T-helper 1 cell treated with Interleukin-12 subunit alpha and Interleukin-12 subunit beta and Interleukin-4 antibody, amounts not matched to agents 30 ng/mL and 1 ng/mL, for 36 hours (primary cell): ENCODE measurements at regions not wholly inside any gene's neighbourhood (a gene's known extent, or its start where the extent isn't known, plus 50 kb on each side); places are given as distances from the start of the nearest gene placed in this dataset.
"Not testable (repeated sequence)": the region's sequence is repeated elsewhere in the genome, so short reads cannot be mapped to it uniquely, and the experiment has no call there.

Experiments used
- intact Hi-C: fragments of 100-400 bp; cut with micrococcal nuclease; formaldehyde crosslinking; loops from one replicate; pipeline ENCODE4 v1.15.1; 2024

DNA sequence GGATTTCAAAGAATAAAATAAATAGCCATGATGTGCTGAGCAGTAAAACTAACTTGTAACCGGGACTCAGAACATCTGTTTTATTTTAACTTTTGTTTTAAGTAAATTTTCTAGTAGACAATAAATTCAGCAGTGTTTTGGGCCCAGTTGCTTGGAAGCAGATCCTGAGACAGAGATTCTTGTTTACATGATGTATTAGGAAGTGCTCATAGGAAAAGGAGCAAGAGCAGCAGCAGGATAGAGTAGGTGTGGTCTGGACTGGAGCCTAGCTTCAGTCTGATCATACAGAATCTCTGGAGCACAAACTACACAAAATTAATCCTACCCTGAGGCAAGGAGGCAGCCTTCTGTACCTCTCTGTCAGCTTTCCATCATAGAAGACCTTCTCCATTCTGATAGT is 139.2 kb upstream of the CCNH start:
- intact Hi-C loops: no loop called here

DNA sequence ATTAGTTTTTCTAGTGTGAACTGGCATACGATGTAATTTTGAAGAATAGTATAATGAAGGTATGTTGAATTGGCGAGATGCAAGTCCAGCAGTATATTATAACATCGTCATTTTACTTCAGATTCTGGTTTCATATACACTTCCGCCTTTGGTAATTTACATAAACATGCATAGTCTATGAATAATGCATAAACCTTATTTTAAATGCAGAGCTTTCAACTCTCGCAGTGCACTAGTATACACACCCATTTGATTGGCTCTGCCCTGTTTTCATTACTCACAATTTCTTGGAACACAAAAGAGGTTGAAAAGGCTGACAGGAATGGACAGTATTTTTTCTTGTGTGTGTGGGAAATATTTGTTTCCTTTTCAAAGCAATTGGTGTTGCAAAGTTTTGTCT is 128.9 kb upstream of the CCNH start:
- intact Hi-C loops: loop anchor here (2.0 kb wide), 1 partner anchor 31 kb away; no protein-coding TSS in a partner anchor

DNA sequence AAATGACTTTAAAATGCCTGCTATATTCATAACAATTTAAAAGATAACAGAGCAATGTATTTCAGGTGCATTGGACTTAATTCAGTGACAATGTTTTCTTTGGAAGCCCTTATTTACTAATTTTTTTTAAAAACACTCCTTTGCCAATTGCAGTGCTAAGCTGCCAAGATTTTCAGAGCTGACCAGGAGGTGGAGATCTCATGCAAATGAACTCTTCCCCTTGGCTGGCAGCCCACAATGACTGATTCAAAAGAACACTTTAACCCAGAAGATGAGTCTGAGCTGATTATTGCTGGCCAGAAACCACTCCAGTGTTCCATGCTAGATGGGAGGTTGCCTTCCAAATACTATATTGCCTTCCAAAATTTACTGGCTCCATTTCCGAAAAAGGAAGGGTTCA is 128.3 kb upstream of the CCNH start:
- intact Hi-C loops: loop anchor here (2.0 kb wide), 1 partner anchor 32 kb away; no protein-coding TSS in a partner anchor

DNA sequence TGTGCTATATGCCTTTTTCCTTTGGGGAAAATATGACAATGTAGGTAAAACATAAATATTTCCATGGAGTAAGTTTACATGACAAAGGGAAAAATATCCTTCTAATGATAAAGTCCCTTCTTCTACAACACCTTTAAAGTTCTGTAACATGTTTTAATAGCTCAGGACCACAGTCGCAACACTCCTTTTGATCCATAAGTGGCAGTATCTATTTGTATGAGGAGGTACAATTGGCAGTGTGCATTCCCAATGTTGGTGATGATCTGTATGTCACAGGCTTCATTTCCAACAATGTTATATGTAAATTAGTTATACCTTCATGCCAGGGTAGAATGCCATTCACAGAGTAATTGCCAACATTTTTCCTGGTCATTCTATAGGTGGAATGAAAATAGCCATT is 127.1 kb upstream of the CCNH start:
- intact Hi-C loops: loop anchor here (2.0 kb wide), 1 partner anchor 33 kb away; no protein-coding TSS in a partner anchor

DNA sequence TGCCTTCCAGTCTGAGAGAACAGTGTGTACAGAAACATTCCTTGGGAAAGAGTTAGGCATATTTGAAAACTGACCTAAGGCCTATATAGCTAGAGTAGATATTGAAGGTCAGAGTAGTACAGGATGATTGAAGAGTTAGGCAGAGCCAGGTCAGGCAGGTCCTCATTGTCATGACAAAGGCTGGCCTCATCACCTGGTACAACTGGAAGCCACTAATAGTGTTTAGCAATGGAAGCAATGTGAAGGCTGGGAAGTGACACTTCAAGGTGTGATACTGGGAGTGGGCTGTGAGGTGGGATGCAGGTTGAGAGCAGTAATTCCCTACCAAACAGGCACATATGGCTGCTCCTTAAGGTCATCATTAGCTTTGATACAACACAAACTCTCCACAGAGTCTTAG is 123.6 kb upstream of the CCNH start:
- intact Hi-C loops: no loop called here

DNA sequence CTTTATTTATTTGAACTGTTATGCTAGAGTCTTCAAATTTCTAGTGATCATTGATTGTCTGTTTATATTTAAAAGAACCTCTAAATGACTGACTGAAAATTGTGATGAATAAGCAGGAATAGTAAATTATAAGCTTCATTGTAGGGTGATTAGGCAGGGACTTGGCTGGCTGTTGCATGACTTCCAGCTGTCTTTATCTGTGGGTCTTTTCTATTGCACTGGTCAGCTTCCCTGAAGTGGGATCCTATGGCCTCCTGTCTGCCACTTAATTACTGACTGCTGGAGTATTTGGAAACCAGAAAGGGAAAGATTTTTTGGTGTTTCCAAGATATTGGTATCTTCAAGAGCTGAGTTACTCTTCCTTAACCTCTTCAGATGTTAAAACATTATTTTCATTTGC is 123.0 kb upstream of the CCNH start:
- intact Hi-C loops: no loop called here

DNA sequence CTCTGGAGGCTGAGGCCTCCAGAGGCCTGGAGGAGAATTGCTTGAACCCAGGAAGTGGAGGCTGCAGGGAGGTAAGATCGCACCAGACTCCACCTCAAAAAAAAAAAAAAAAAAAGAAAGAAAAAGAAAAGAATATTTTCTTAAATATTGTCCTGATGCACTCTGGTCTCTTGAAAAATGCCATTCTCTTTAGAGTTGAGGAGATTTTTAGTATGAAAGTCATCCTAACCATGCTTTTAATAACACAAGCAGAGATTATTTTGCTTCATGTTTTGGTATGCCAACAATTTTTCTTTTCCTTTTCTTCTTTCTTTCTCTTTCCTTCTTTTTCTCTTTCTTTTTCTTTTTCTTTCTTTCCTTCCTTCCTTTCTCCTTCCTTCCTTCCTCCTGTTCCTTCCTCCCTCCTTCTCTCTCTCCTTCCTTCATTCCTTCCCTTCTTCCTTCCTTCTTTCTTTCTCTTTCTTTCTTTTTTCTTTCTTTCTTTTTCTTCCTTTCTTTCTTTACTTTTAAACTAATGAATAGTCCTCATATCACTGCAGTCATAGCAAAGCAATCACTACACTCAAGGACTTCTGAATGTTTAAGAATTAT is 116.9 kb upstream of the CCNH start:
- intact Hi-C loops: no loop called here

DNA sequence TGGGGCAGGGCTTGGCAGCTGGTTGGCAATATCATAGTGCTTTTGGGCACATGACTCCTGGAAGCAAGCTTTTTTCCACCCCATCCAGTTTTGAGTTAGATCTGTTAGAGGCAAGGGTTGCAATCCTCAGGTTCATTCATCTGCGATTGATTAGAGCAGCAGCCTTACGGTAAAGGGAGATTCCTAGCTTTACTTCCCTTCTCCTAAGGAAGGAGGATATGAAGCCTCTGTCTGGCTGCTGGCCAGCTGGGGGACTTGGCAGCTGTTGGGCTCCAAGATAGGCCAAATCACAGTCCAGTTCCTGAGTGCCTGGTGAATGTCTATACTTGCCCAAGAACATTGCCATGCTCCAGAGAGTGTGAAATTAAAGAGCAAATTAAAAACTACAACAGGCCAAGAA is 113.4 kb upstream of the CCNH start:
- intact Hi-C loops: no loop called here

DNA sequence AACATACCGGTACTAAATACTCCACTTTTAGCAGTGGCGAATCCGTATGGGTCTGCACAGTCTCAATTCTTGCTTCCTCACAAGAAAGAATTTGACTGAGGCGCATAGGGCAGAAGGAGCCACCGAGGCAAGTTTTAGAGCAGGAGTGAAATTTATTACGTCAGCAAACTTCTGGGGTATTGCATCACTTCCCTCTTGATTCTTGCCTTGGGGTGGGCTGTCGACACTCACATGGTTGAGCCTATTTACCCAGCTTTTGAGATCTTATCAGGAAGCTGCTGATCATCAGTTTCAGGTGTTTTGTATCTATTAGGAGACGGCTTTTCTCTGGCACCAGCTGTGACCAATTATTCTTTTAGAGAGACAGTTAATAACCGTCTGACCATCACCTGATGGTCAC is 111.5 kb upstream of the CCNH start:
- intact Hi-C loops: no loop called here

DNA sequence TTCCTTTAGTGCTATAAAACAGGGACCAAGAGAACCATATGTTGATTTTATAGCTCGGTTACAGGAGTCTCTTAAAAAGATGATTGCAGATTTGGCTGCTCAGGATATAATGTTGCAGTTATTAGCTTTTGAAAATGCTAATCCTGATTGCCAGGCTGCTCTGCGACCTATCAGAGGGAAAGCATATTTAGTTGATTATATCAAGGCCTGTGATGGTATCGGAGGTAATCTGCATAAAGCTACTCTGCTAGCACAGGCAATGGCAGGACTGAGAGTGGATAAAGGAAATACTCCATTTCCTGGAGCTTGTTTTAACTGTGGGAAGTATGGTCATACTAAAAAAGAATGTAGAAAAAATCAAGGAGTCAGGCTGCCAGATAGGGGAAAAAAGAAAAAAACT is 99.0 kb upstream of the CCNH start:
- intact Hi-C loops: not testable (repeated sequence)

DNA sequence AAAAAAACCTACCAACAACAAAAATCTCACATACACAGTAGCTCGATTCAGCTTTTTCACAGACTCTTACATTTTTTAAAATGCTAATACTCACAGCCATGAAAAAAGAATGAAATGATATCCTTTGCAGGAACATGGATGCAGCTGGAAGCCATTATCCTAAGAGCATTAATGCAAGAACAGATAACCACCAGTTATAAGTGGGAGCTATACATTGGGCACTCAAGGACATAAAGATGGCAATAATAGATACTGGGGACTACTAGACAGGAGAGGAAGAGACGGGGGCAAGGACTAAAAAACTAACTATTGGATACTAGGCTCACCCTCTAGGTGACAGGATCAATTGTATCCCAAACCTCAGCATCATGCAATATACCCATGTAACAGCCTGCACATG is 90.3 kb upstream of the CCNH start:
- intact Hi-C loops: no loop called here

DNA sequence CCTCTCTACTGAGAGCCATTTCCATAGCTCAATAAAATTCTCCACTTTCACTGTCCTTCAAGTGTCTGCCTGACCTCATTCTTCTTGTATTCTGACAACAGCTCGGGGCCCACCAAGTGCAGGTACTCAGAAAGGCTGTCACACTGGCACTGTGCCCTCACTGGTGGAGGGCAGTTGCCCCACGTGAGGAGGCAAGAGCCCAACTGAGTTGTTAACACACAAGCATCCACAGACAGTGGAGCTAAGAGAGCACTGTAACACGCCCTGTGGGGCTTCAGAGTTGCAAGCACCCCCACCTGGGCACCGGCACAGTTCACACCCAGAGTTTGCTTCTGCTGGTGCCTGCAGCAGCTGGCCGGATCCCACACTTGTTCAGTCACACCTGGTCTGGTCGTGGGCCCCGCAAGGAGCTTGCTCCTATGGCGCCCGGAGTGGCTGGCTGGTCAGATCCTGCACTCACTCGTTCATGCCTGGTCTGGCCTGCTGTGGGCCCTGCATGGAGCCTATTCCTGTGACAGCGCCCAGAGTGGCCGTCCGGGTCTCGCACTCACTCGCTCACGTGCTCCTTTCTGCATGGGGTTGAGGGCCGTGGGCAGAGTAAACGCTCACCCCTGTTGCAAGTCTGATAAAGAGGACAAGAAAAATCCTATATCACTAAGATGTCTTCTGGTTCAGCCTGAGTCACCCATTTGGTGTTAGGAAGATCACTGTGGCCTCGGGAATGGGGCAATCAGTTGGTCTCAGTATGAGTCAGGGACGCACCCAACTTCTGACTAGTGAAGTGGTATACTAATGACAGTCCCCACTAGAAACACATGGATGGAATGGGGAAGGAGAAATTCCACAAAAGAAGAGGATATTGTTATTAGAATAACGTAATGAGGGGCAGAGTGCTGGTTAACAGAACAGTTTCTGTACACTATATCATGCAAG is 87.0 kb upstream of the CCNH start:
- intact Hi-C loops: no loop called here
